KOPT-K1 (cell line): ENCODE measurements at regions not wholly inside any gene's neighbourhood (a gene's known extent, or its start where the extent isn't known, plus 50 kb on each side); places are given as distances from the start of the nearest gene placed in this dataset.
"Not testable (repeated sequence)": the region's sequence is repeated elsewhere in the genome, so short reads cannot be mapped to it uniquely, and the experiment has no call there.

Experiments
- H3K27ac ChIP-seq: fragments of 200-600 bp; sonication (generic); 2 replicates; pipeline ENCODE4 v1.5.1; 2016; ENCODE audit warnings: antibody characterized with exemption, mild to moderate bottlenecking, low read depth, low read length; ENCODE audit not compliant: poor library complexity, severe bottlenecking
- H3K36me3 ChIP-seq: fragments of 200-600 bp; sonication (generic); 2 replicates; pipeline ENCODE4 v1.5.1; 2017; ENCODE audit warnings: antibody characterized with exemption, mild to moderate bottlenecking, low read length, moderate library complexity; ENCODE audit not compliant: insufficient read depth
- H3K9me3 ChIP-seq: fragments of 200-600 bp; sonication (generic); 2 replicates; pipeline ENCODE4 v1.5.1; 2017; ENCODE audit warnings: antibody characterized with exemption, low read length, mild to moderate bottlenecking; ENCODE audit not compliant: insufficient read depth, poor library complexity, severe bottlenecking

GRCh38 chr10:3397846-3398245 is 225.3 kb upstream of the PITRM1 start:
- H3K9me3 ChIP-seq, result peaks cover 6% of the 10 kb centered on the region
- H3K27ac ChIP-seq, result no peak overlapping the region
- H3K36me3 ChIP-seq, result no peaks in the 10 kb centered on the region

DNA sequence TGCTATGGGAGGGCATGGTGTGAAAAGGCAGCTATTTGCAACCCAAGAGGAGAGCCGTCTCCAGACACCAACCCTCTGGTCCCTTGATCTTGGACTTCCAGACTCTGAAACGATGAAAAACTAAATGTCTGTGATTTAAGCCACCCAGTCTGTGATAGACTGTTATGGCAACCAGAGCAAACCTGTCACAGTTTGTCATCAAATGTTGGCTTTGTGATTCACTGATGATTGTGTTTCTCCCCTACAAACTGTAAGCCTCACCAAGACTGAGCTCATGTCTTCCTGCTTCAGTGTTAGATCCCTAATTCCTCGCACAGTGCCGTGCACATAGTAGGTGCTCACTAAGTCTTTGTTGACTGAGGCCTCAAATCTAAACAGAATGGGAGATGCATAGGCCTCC is 224.6 kb upstream of the PITRM1 start:
- H3K9me3 ChIP-seq, result peaks cover 6% of the 10 kb centered on the region
- H3K27ac ChIP-seq, result no peak overlapping the region
- no peaks in the 10 kb centered on the region for H3K36me3 ChIP-seq

GRCh38 chr10:3396116-3396515 is 223.5 kb upstream of the PITRM1 start:
- peaks cover 6% of the 10 kb centered on the region for H3K9me3 ChIP-seq
- H3K36me3 ChIP-seq, result no peaks in the 10 kb centered on the region
- no peak overlapping the region for H3K27ac ChIP-seq

- Histone ChIP-seq H3K36me3 (no peaks in the 10 kb centered on the region), H3K27ac (no peak overlapping the region)
Measured at GRCh38 chr10:3395458-3395861, 222.9 kb upstream of the PITRM1 start.

GRCh38 chr10:3395041-3395440 is 222.5 kb upstream of the PITRM1 start:
- no peaks in the 10 kb centered on the region for H3K36me3 ChIP-seq
- H3K27ac ChIP-seq, result no peak overlapping the region
- H3K9me3 ChIP-seq, result peaks cover 6% of the 10 kb centered on the region

More at GRCh38 chr10:3395458-3395861, 222.9 kb upstream of the PITRM1 start:
- H3K9me3 ChIP-seq, result peaks cover 6% of the 10 kb centered on the region

- Histone ChIP-seq H3K27ac (no peak overlapping the region), H3K9me3 (peaks cover 6% of the 10 kb centered on the region), H3K36me3 (no peaks in the 10 kb centered on the region)
Measured at GRCh38 chr10:3393958-3394357, 221.4 kb upstream of the PITRM1 start.

- peaks cover 11% of the 10 kb centered on the region for H3K9me3 ChIP-seq
- no peak overlapping the region for H3K27ac ChIP-seq
Measured at GRCh38 chr10:3391657-3392056, 219.1 kb upstream of the PITRM1 start.

GRCh38 chr10:3389130-3389529 is 216.5 kb upstream of the PITRM1 start:
- H3K27ac ChIP-seq, result no peak overlapping the region
- H3K9me3 ChIP-seq, result peaks cover 25% of the 10 kb centered on the region
- no peaks in the 10 kb centered on the region for H3K36me3 ChIP-seq

More at GRCh38 chr10:3391657-3392056, 219.1 kb upstream of the PITRM1 start:
- no peaks in the 10 kb centered on the region for H3K36me3 ChIP-seq

- H3K9me3 ChIP-seq, result peaks cover 25% of the 10 kb centered on the region
- no peaks in the 10 kb centered on the region for H3K36me3 ChIP-seq
- H3K27ac ChIP-seq, result no peak overlapping the region
Measured at GRCh38 chr10:3385487-3385886, 212.9 kb upstream of the PITRM1 start.

- H3K36me3 ChIP-seq, result no peaks in the 10 kb centered on the region
- no peak overlapping the region for H3K27ac ChIP-seq
- peaks cover 30% of the 10 kb centered on the region for H3K9me3 ChIP-seq
Measured at GRCh38 chr10:3382092-3382491, 209.5 kb upstream of the PITRM1 start.

DNA sequence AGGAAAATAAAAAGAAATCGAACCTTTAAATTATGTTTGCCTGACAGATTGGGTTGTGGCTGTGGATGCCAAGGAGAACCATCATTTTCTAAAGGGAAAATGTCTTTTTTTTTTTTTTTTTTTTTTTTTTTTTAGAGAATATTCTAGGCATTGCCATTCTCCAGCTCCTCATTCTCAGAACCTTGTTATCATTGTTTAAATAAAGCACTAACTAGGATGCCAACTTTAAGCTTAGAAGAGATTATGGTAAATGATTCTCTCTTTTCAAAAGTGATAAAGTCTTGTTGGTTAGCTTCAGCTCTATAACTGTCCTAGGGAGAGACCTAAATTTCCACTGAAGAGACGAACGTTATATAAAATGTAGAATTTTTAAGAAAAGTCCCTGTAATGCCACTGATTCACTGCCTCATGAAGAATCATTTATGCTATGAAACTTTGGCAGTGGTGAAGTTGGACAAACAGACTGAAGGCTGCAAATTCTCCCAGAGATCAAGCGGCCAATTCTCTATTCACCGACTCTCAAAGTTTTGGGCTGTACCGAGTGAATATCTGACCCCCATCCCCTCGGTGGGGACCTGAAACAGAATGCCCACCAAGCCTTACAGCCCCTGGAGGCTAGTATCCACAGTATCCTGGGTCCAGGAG is 207.9 kb upstream of the PITRM1 start:
- Histone ChIP-seq H3K27ac (no peak overlapping the region), H3K36me3 (no peaks in the 10 kb centered on the region), H3K9me3 (peaks cover 14% of the 10 kb centered on the region)

DNA sequence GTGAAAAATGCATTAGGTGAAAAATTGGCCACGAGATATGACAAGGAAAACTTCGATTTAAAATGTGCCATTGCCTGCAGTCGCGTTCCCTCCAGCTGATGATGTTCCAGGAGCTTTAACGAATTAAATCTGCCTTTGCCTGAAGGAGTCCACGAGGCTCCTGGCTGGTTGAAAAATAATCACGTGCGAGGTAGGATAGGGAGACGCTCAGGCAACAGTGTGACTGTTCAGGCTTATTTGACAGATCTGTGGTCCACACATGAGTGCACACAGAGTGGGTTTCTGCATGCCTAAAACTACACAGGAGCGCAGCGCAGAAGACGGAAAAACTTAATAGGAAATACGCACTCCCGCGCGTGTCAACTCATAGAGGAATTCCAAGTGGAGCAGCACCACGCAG is 204.0 kb upstream of the PITRM1 start:
- Histone ChIP-seq H3K27ac (no peak overlapping the region), H3K36me3 (no peaks in the 10 kb centered on the region), H3K9me3 (peaks cover 6% of the 10 kb centered on the region)

- Histone ChIP-seq H3K27ac (no peak overlapping the region), H3K9me3 (peaks cover 6% of the 10 kb centered on the region), H3K36me3 (no peaks in the 10 kb centered on the region)
Measured at GRCh38 chr10:3375505-3375904, 202.9 kb upstream of the PITRM1 start.

DNA sequence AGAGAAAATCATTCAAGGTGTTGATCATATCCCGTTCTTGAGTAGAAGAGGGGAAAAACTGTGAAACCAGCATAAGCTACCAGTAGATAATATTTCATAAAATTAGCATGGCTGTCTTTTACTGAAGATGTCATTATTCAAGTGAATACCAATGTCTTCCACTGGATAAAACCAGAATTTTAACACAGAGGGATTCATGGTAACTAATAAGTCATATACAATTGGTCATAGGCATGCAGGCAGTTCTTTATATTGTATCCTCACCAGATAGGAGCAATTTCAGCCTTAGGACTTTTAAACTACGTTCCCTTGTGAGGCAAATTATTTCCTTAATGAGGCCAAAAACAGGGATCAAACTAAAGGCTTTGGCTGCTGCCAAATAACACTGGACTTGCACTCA is 202.3 kb upstream of the PITRM1 start:
- Histone ChIP-seq H3K27ac (no peak overlapping the region), H3K36me3 (no peaks in the 10 kb centered on the region), H3K9me3 (peaks cover 6% of the 10 kb centered on the region)

DNA sequence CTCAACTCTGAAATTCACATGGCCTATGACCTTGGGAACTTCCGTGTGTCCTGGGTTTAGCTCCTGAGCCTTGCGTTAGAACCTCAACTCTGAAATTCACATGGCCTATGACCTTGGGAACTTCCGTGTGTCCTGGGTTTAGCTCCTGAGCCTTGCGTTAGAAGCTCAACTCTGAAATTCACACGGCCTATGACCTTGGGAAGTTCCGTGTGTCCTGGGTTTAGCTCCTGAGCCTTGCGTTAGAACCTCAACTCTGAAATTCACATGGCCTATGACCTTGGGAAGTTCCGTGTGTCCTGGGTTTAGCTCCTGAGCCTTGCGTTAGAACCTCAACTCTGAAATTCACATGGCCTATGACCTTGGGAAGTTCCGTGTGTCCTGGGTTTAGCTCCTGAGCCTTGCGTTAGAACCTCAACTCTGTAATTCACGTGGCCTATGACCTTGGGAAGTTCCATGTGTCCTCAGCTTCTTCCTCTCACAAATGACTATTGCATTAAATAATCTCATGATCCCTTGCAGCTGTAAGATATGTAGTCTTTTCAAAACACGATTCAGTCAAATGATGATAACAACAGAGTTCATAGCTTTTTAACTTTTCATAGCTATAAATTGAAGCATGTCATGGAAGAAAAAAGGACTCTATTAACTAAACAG is 200.9 kb upstream of the PITRM1 start:
- H3K27ac ChIP-seq, H3K36me3 ChIP-seq, H3K9me3 ChIP-seq: not testable (repeated sequence)

GRCh38 chr10:3372281-3372680 is 199.7 kb upstream of the PITRM1 start:
- Histone ChIP-seq H3K9me3 (no peaks in the 10 kb centered on the region), H3K27ac (no peak overlapping the region), H3K36me3 (no peaks in the 10 kb centered on the region)
